ENCODE measurements at regions not wholly inside any gene's neighbourhood (a gene's known extent, or its start where the extent isn't known, plus 50 kb on each side); places are given as distances from the start of the nearest gene placed in this dataset.

GRCh38 chr5:52204310-52204709, 583.4 kb upstream of the ITGA1 start:
- TF ChIP-seq CTCF (IDR thresholded peaks at IDR 0.05) = no peak
- TF ChIP-seq POLR2A (IDR thresholded peaks at IDR 0.05) = no peak

All from right lobe of liver (tissue), 4 donors.